ENCODE measurements at regions not wholly inside any gene's neighbourhood (a gene's known extent, or its start where the extent isn't known, plus 50 kb on each side); places are given as distances from the start of the nearest gene placed in this dataset.
A peak's percentile ranks its signal among the peaks of the same experiment; 100 is the strongest.
"Not testable (repeated sequence)": the region's sequence is repeated elsewhere in the genome, so short reads cannot be mapped to it uniquely, and the experiment has no call there.

DNA sequence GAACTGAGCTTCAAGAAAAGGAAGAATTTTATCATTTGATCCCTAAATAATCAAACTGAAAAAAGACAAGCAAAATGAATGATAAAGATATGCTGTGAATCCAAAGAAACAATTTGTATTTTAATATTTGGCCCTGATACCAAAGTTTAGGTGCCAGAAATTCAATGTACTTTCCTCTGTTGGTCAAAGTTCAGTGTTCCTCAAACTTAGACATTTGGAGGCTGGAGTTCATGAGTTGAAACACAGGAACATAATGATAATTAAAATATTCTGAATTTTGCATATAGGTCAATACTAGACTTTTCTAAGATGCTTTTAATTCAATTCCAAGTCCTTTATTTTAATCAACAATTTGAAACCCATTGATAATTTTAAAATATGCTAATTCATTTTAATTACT, 1007.7 kb upstream of the ATXN7L3B start:
- DNase-seq (ENCODE audit: low read depth), result no peak
- Histone ChIP-seq H3K27me3 (replicated peaks; ENCODE audit: control insufficient read depth, insufficient read depth, low read length) (no peaks in the 10 kb centered on the region), H3K4me3 (ENCODE audit: low read length) (no peak overlapping the region), H3K9me3 (ENCODE audit: control insufficient read depth, low read length) (peaks cover under 1% of the 10 kb centered on the region), H3K36me3 (ENCODE audit: control insufficient read depth, insufficient read depth, low read length, severe bottlenecking) (no peaks in the 10 kb centered on the region), H3K4me1 (ENCODE audit: control insufficient read depth, insufficient read depth, low read length) (no peaks in the 10 kb centered on the region), H3K9ac (ENCODE audit: low read length) (no peak overlapping the region)

DNA sequence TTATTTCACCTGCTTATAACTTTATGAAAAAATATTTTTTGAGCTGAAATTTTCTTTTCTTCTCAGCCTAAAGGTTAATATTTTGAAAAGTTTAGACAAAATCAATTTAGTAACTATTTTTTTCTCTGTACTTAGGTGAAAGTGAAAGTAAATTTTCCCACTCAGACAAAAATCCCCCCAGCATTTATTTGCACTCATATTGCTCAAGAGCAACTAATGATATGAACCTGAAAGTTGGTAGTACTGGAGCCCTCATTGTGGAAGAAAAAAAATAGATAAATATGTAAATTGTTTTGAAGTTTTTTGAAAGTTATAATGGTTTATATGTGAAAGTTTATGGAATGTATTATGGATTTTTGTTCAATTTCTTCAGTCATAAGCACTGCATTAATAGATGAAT, 1005.9 kb upstream of the ATXN7L3B start:
- no peaks in the 10 kb centered on the region for H3K27me3 ChIP-seq (replicated peaks; ENCODE audit: control insufficient read depth, insufficient read depth, low read length)
- no peak for DNase-seq (ENCODE audit: low read depth)
- H3K9me3 ChIP-seq (ENCODE audit: control insufficient read depth, low read length), result no peaks in the 10 kb centered on the region
- no peaks in the 10 kb centered on the region for H3K4me1 ChIP-seq (ENCODE audit: control insufficient read depth, insufficient read depth, low read length)
- no peak overlapping the region for H3K9ac ChIP-seq (ENCODE audit: low read length)
- no peak overlapping the region for H3K4me3 ChIP-seq (ENCODE audit: low read length)
- no peaks in the 10 kb centered on the region for H3K36me3 ChIP-seq (ENCODE audit: control insufficient read depth, insufficient read depth, low read length, severe bottlenecking)

DNA sequence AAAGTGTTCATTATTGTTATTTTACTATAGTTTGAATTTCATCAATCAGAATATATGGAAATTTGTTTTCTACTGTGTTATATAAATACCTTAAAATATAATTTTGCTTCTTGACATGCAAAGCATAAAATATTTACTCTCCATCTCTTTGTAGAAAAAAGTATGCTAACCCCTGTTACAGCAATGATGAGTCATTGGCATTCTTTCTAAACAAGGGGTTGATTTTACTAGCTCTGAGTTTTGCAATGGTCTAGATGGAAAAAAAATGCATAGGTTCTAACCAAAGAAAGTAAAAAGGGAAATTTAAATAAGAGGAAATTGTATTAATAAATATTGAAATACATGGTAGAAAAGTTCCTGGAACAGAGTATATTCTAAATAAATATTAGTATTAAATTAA, 990.2 kb upstream of the ATXN7L3B start:
- H3K27me3 ChIP-seq (replicated peaks; ENCODE audit: control insufficient read depth, insufficient read depth, low read length), result no peaks in the 10 kb centered on the region
- no peaks in the 10 kb centered on the region for H3K9me3 ChIP-seq (ENCODE audit: control insufficient read depth, low read length)
- no peaks in the 10 kb centered on the region for H3K36me3 ChIP-seq (ENCODE audit: control insufficient read depth, insufficient read depth, low read length, severe bottlenecking)
- H3K9ac ChIP-seq (ENCODE audit: low read length), result no peak overlapping the region
- H3K4me1 ChIP-seq (ENCODE audit: control insufficient read depth, insufficient read depth, low read length), result no peaks in the 10 kb centered on the region
- H3K4me3 ChIP-seq (ENCODE audit: low read length), result no peak overlapping the region
- DNase-seq (ENCODE audit: low read depth), result peak; percentile 0

DNA sequence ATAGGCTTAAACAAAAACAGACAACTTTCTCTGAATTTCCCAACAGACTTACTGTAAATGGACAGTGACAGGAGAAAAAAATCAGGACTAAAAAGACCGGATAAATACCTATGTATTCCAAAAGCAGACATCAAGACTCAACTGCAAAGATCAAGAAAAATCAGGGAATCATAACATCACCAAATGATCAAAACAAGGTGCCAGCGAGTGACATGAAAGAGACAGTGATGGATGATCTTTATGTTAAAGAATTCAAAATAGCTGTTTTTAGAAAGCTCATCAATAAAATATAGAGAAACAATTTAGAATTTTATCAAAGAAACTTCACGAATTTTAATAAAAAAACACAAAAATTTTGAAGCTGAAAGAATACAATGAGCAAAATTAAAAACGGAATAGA, 952.5 kb upstream of the ATXN7L3B start:
- no peaks in the 10 kb centered on the region for H3K27me3 ChIP-seq (replicated peaks; ENCODE audit: control insufficient read depth, insufficient read depth, low read length)
- H3K9ac ChIP-seq (ENCODE audit: low read length), result no peak overlapping the region
- no peak overlapping the region for H3K4me3 ChIP-seq (ENCODE audit: low read length)
- DNase-seq (ENCODE audit: low read depth), result no peak
- no peaks in the 10 kb centered on the region for H3K36me3 ChIP-seq (ENCODE audit: control insufficient read depth, insufficient read depth, low read length, severe bottlenecking)
- peaks cover 15% of the 10 kb centered on the region for H3K9me3 ChIP-seq (ENCODE audit: control insufficient read depth, low read length)
- no peaks in the 10 kb centered on the region for H3K4me1 ChIP-seq (ENCODE audit: control insufficient read depth, insufficient read depth, low read length)

DNA sequence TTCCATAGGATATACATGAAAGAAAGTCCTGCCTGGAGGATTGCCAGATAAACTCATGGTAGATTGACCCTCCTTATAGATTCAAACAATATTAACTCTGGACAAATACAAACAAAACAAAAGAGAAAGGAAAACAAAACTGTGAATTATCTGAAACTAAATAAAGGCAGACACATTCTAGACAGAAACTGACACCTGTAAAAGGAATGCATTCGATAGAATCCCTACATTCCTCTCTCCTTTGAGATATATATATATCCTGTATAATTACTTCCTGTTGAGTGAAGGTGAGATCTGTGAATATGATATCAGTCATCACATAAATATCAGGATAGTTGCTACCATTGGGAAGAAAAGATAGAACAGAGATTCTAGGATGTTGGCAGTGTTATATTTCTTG, 948.4 kb upstream of the ATXN7L3B start:
- Histone ChIP-seq H3K36me3 (ENCODE audit: control insufficient read depth, insufficient read depth, low read length, severe bottlenecking) (no peaks in the 10 kb centered on the region), H3K4me1 (ENCODE audit: control insufficient read depth, insufficient read depth, low read length) (no peaks in the 10 kb centered on the region), H3K9me3 (ENCODE audit: control insufficient read depth, low read length) (peaks cover 15% of the 10 kb centered on the region), H3K4me3 (ENCODE audit: low read length) (no peak overlapping the region), H3K9ac (ENCODE audit: low read length) (no peak overlapping the region), H3K27me3 (replicated peaks; ENCODE audit: control insufficient read depth, insufficient read depth, low read length) (no peaks in the 10 kb centered on the region)
- DNase-seq (ENCODE audit: low read depth), result no peak

DNA sequence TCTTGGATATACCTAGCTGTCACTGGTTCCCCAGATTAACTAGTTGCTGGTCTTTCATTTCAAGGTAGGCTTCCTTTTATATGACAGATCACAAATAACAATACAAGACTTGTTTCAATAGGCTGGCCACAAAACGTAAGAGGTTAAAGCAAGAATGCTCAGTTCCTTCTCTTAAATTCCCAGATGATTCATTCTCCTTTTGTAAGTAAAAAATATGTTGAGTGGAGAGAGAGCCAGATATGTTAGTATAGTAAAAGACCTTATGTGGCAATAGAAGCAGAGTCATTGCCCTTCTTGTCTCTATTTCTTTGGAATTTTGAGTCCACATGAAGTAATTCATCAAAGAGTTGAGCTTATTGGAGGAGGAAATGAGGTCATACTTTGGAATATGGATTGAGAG, 939.0 kb upstream of the ATXN7L3B start:
- no peaks in the 10 kb centered on the region for H3K9me3 ChIP-seq (ENCODE audit: control insufficient read depth, low read length)
- no peaks in the 10 kb centered on the region for H3K36me3 ChIP-seq (ENCODE audit: control insufficient read depth, insufficient read depth, low read length, severe bottlenecking)

DNA sequence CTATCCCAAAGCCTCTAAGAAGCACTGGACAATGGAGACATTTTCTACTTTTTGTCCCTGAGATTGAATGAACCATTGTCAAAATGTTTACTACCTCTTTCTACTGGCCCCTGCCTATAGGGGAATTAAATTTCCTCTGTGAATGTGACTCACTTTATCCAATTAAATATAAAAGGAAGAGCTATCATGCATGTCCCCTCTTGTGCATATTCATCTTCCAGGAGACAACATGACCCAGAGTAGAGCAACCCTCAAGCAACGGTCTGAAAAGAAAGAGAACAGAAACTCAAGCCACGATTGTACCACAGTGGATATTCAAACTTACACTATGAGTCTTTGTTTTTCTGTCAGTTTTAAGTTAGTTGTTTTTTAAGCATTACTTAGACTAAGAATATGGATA, 938.4 kb upstream of the ATXN7L3B start:
- H3K4me1 ChIP-seq (ENCODE audit: control insufficient read depth, insufficient read depth, low read length), result no peaks in the 10 kb centered on the region
- no peaks in the 10 kb centered on the region for H3K9me3 ChIP-seq (ENCODE audit: control insufficient read depth, low read length)
- no peak for DNase-seq (ENCODE audit: low read depth)
- no peak overlapping the region for H3K9ac ChIP-seq (ENCODE audit: low read length)
- no peak overlapping the region for H3K4me3 ChIP-seq (ENCODE audit: low read length)
- no peaks in the 10 kb centered on the region for H3K27me3 ChIP-seq (replicated peaks; ENCODE audit: control insufficient read depth, insufficient read depth, low read length)
- no peaks in the 10 kb centered on the region for H3K36me3 ChIP-seq (ENCODE audit: control insufficient read depth, insufficient read depth, low read length, severe bottlenecking)

More for the DNA sequence above, 939.0 kb upstream of the ATXN7L3B start:
- Histone ChIP-seq H3K4me1 (ENCODE audit: control insufficient read depth, insufficient read depth, low read length) (no peaks in the 10 kb centered on the region), H3K4me3 (ENCODE audit: low read length) (no peak overlapping the region), H3K27me3 (replicated peaks; ENCODE audit: control insufficient read depth, insufficient read depth, low read length) (no peaks in the 10 kb centered on the region), H3K9ac (ENCODE audit: low read length) (no peak overlapping the region)
- no peak for DNase-seq (ENCODE audit: low read depth)

DNA sequence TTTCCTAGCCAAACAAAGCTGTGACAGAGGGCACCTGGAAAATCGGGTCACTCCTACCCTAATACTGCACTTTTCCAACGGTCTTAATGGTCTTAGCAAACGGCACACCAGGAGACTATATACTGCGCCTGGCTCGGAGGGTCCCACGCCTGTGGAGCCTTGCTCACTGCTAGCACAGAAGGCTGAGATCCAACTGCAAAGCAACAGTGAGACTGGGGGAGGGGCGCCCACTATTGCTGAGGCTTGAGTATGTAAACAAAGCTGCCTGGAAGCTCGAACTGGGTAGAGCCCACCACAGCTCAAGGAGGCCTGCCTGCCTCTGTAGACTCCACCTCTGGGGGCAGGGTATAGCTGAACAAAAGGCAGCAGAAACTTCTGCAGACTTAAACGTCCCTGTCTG, 931.7 kb upstream of the ATXN7L3B start:
- not testable (repeated sequence) for H3K36me3 ChIP-seq (ENCODE audit: control insufficient read depth, insufficient read depth, low read length, severe bottlenecking); H3K9me3 ChIP-seq (ENCODE audit: control insufficient read depth, low read length); H3K4me3 ChIP-seq (ENCODE audit: low read length); H3K27me3 ChIP-seq (replicated peaks; ENCODE audit: control insufficient read depth, insufficient read depth, low read length); H3K4me1 ChIP-seq (ENCODE audit: control insufficient read depth, insufficient read depth, low read length); H3K9ac ChIP-seq (ENCODE audit: low read length); DNase-seq (ENCODE audit: low read depth)

DNA sequence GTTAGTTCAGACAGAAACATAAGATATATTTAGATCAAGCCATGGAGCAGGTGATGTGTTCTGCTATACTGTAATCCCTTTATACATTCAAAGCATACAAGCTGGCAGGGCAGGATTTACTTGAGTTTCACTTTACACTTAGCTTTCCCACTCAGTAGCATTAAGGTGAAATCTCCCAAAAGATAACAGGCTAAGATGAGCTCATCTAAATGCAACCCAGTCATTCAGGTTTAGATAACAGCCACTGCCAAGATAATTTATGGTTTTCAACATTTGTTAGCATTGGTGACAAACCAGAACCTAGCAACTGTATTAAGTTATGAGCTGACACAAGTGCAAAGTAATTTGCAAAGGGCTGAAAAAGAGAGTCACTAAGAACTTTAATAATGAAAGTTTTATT, 925.1 kb upstream of the ATXN7L3B start:
- no peak for DNase-seq (ENCODE audit: low read depth)
- H3K9ac ChIP-seq (ENCODE audit: low read length), result no peak overlapping the region

DNA sequence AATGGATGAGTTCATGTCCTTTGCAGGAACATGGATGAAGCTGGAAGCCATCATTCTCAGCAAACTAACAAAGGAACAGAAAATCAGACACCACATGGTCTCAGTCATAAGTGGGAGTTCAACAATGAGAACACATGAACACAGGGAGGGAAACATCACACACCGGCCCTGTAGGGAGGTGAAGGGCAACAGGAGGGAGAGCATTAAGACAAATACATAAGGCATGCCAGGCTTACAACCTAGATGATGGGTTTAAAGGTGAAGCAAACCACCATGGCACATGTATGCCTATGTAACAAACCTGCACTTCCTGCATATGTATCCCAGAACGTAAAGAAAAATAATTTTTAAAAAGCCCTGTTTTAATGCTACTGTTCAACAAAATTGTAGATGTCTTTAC, 914.2 kb upstream of the ATXN7L3B start:
- Histone ChIP-seq H3K9me3 (ENCODE audit: control insufficient read depth, low read length) (no peaks in the 10 kb centered on the region), H3K9ac (ENCODE audit: low read length) (no peak overlapping the region), H3K36me3 (ENCODE audit: control insufficient read depth, insufficient read depth, low read length, severe bottlenecking) (no peaks in the 10 kb centered on the region), H3K27me3 (replicated peaks; ENCODE audit: control insufficient read depth, insufficient read depth, low read length) (no peaks in the 10 kb centered on the region), H3K4me1 (ENCODE audit: control insufficient read depth, insufficient read depth, low read length) (no peaks in the 10 kb centered on the region), H3K4me3 (ENCODE audit: low read length) (no peak overlapping the region)
- no peak for DNase-seq (ENCODE audit: low read depth)

More for the DNA sequence above, 925.1 kb upstream of the ATXN7L3B start:
- Histone ChIP-seq H3K36me3 (ENCODE audit: control insufficient read depth, insufficient read depth, low read length, severe bottlenecking) (no peaks in the 10 kb centered on the region), H3K27me3 (replicated peaks; ENCODE audit: control insufficient read depth, insufficient read depth, low read length) (no peaks in the 10 kb centered on the region), H3K4me1 (ENCODE audit: control insufficient read depth, insufficient read depth, low read length) (no peaks in the 10 kb centered on the region), H3K9me3 (ENCODE audit: control insufficient read depth, low read length) (no peaks in the 10 kb centered on the region), H3K4me3 (ENCODE audit: low read length) (no peak overlapping the region)

DNA sequence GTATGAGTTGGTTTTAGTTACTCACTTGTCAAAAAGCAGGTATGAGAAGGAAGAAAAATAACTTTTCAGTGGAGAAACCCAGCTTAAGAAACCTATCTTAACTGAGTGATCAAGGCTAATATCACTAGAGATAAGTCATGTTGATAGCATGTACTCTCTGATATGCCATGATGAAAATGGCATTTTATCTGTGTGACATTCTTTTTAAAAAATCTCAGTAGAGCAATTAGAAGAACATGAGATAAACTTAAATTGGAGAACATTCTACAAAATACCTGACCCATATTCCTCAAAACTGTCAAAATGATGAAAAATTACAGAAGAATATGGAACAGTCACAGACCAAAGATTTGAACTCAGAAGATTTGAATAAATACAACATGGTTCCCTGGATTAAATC, 912.4 kb upstream of the ATXN7L3B start:
- H3K9me3 ChIP-seq (ENCODE audit: control insufficient read depth, low read length), result no peaks in the 10 kb centered on the region
- DNase-seq (ENCODE audit: low read depth), result no peak
- H3K4me3 ChIP-seq (ENCODE audit: low read length), result no peak overlapping the region
- no peaks in the 10 kb centered on the region for H3K4me1 ChIP-seq (ENCODE audit: control insufficient read depth, insufficient read depth, low read length)
- H3K27me3 ChIP-seq (replicated peaks; ENCODE audit: control insufficient read depth, insufficient read depth, low read length), result no peaks in the 10 kb centered on the region
- no peaks in the 10 kb centered on the region for H3K36me3 ChIP-seq (ENCODE audit: control insufficient read depth, insufficient read depth, low read length, severe bottlenecking)
- no peak overlapping the region for H3K9ac ChIP-seq (ENCODE audit: low read length)

DNA sequence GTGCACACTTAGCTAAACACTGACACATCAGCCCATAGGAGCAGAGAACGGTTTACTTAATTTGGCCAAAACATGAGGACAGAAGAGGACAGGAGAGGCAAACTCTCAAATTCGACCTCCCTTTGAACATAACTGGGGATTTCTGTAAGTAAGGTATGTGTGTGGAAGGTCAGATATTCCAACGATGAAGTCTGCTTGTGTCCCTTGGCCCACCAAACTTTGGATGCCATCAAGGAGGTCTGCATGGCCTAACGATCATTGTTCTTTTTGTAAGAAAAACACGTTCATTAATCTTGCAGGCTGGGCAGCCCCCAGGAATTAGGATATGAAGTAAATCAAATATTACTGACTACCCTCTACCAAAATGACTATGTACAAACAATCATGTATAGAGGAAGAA, 908.5 kb upstream of the ATXN7L3B start:
- no peak overlapping the region for H3K9ac ChIP-seq (ENCODE audit: low read length)
- no peak for DNase-seq (ENCODE audit: low read depth)
- H3K4me1 ChIP-seq (ENCODE audit: control insufficient read depth, insufficient read depth, low read length), result no peaks in the 10 kb centered on the region
- no peak overlapping the region for H3K4me3 ChIP-seq (ENCODE audit: low read length)
- H3K36me3 ChIP-seq (ENCODE audit: control insufficient read depth, insufficient read depth, low read length, severe bottlenecking), result no peaks in the 10 kb centered on the region
- no peaks in the 10 kb centered on the region for H3K9me3 ChIP-seq (ENCODE audit: control insufficient read depth, low read length)
- no peaks in the 10 kb centered on the region for H3K27me3 ChIP-seq (replicated peaks; ENCODE audit: control insufficient read depth, insufficient read depth, low read length)

Data from adipocyte (in vitro differentiated cells).